ENCODE measurements at regions not wholly inside any gene's neighbourhood (a gene's known extent, or its start where the extent isn't known, plus 50 kb on each side); places are given as distances from the start of the nearest gene placed in this dataset.

- Histone ChIP-seq H4K20me1 (ENCODE audit: insufficient read depth, low read length) (no peaks in the 10 kb centered on the region), H3K36me3 (replicated peaks in 1 of 2; ENCODE audit: control insufficient read depth in 1 of 2, insufficient read depth in 2 of 2, low read length in 2 of 2) (no peaks in the 10 kb centered on the region), H3K4me1 (ENCODE audit: insufficient read depth, low read length) (peaks cover 28% of the 10 kb centered on the region), H3K27me3 (ENCODE audit: control insufficient read depth in 1 of 2, insufficient read depth in 2 of 2, low read length in 2 of 2) (no peaks in the 10 kb centered on the region), H3K9me3 (ENCODE audit: low read length) (no peaks in the 10 kb centered on the region), H3K9ac (ENCODE audit: insufficient read depth, low read depth, low read length) (no peak overlapping the region), H3K4me2 (ENCODE audit: low read depth, low read length) (peak overlapping the region; percentile 78), H3K27ac (ENCODE audit: extremely low read length, insufficient read depth, low read length) (no peak overlapping the region), H3K4me3 (replicated peaks in 1 of 3; ENCODE audit: insufficient read depth in 1 of 3, low read depth in 2 of 3, low read length in 3 of 3) (peak overlapping the region in 2 of 3 experiments; percentile 12 to 37; a peak in 1 of 6 replicates), H2AFZ (ENCODE audit: low read length) (no peak overlapping the region), H3K79me2 (ENCODE audit: insufficient read depth, low read length) (no peaks in the 10 kb centered on the region)
- intact Hi-C loops (cut with micrococcal nuclease; ENCODE audit: unreplicated experiment) (no loop called here), in situ Hi-C loops (cut with HindIII; ENCODE audit: extremely low pct_ligation_motif_present, low pct_unique_long_range_greater_than_20kb) (no loop called here)
- DNase-seq (ENCODE audit: low spot score) (no peak), ATAC-seq (no peak; the same call in 2 of the 3 replicates), FAIRE-seq (no peak)
- no TSS peak for BruUV-seq (replicated peaks)
- ChIA-PET CTCF (ENCODE audit: low intra/inter-chr PET ratio, low total read pairs) (no interaction called here), POLR2A (interaction anchor here (1.5 kb wide), 1 partner anchor 22 kb away, joined by 7 read pairs; no protein-coding TSS in a partner anchor)
- TF ChIP-seq, protein P1, sequence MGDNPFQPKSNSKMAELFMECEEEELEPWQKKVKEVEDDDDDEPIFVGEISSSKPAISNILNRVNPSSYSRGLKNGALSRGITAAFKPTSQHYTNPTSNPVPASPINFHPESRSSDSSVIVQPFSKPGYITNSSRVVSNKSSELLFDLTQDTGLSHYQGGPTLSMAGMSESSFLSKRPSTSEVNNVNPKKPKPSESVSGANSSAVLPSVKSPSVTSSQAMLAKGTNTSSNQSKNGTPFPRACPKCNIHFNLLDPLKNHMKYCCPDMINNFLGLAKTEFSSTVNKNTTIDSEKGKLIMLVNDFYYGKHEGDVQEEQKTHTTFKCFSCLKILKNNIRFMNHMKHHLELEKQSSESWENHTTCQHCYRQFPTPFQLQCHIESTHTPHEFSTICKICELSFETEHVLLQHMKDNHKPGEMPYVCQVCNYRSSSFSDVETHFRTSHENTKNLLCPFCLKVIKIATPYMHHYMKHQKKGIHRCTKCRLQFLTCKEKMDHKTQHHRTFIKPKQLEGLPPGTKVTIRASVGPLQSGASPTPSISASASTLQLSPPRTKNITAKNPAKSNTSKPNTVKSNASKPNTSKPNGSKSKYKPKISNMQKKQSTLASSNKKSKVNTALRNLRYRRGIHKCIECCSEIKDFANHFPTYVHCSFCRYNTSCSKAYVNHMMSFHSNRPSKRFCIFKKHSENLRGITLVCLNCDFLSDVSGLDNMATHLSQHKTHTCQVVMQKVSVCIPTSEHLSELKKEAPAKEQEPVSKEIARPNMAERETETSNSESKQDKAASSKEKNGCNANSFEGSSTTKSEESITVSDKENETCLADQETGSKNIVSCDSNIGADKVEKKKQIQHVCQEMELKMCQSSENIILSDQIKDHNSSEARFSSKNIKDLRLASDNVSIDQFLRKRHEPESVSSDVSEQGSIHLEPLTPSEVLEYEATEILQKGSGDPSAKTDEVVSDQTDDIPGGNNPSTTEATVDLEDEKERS (CRISPR knock-in tag; IDR thresholded peaks at IDR 0.05), result no peak
- TF ChIP-seq MNT (IDR thresholded peaks at IDR 0.05), result no peak
- TF ChIP-seq ZNF136 (CRISPR knock-in tag; IDR thresholded peaks at IDR 0.05; ENCODE audit: low read depth), result no peak
- TF ChIP-seq JDP2 (CRISPR knock-in tag; IDR thresholded peaks at IDR 0.05; ENCODE audit: borderline replicate concordance), result no peak
- WGBS (ENCODE audit: low lambda C conversion rate), result 38% methylated on average over 5 of the region's 5 CpGs
Observed at GRCh38 chr10:117425974-117426566, 50.8 kb upstream of the PDZD8 start.

All from HepG2 (cell line).